GM23338 (cell line): ENCODE measurements at regions not wholly inside any gene's neighbourhood (a gene's known extent, or its start where the extent isn't known, plus 50 kb on each side); places are given as distances from the start of the nearest gene placed in this dataset.

Experiments
- ATAC-seq: fragments of 200-7000 bp; cut with Tn5 transposase; 3 replicates; pipeline ENCODE4 v1.9.1; 2020
- DNase-seq: peaks from one replicate; pipeline ENCODE4 v3.0.0-alpha.2; 2015; ENCODE audit warnings: low spot score
- H2AFZ ChIP-seq: fragments of 200-600 bp; sonication (generic); 2 replicates; pipeline ENCODE4 v1.8.0; 2016; ENCODE audit warnings: antibody characterized with exemption, mild to moderate bottlenecking, moderate library complexity
- H3F3A ChIP-seq: fragments of 200-600 bp; sonication (generic); replicated peaks from 2 replicates; pipeline ENCODE4 v1.8.0; 2017; ENCODE audit warnings: antibody characterized with exemption, mixed run types, low read depth
- H3K27ac ChIP-seq: fragments of 200-600 bp; sonication (generic); 2 replicates; pipeline ENCODE4 v1.6.1; 2016; ENCODE audit warnings: low read depth
- H3K27me3 ChIP-seq: fragments of 200-600 bp; sonication (generic); 2 replicates; pipeline ENCODE4 v1.8.0; 2016; ENCODE audit warnings: mild to moderate bottlenecking, mixed run types, moderate library complexity; ENCODE audit not compliant: insufficient read depth
- H3K36me3 ChIP-seq: fragments of 200-600 bp; sonication (generic); 2 replicates; pipeline ENCODE4 v1.8.0; 2016; ENCODE audit warnings: mild to moderate bottlenecking; ENCODE audit not compliant: insufficient read depth
- H3K4me1 ChIP-seq: fragments of 200-600 bp; sonication (generic); 2 replicates; pipeline ENCODE4 v1.8.0; 2016; ENCODE audit warnings: mild to moderate bottlenecking, moderate library complexity; ENCODE audit not compliant: insufficient read depth
- H3K4me2 ChIP-seq: fragments of 200-600 bp; sonication (generic); 2 replicates; pipeline ENCODE4 v1.7.1; 2017; ENCODE audit warnings: mixed run types
- H3K4me3 ChIP-seq: fragments of 200-600 bp; sonication (generic); 2 replicates; pipeline ENCODE4 v1.6.1; 2016; ENCODE audit warnings: mixed run types
- H3K79me2 ChIP-seq: fragments of 200-600 bp; sonication (generic); replicated peaks from 2 replicates; pipeline ENCODE4 v1.8.0; 2017; ENCODE audit warnings: mild to moderate bottlenecking; ENCODE audit not compliant: insufficient read depth
- H3K9me2 ChIP-seq: fragments of 200-600 bp; sonication (generic); 2 replicates; pipeline ENCODE4 v1.8.0; 2017; ENCODE audit not compliant: insufficient read depth
- H4K20me1 ChIP-seq: fragments of 200-600 bp; sonication (generic); replicated peaks from 2 replicates; pipeline ENCODE4 v1.8.0; 2017; ENCODE audit warnings: mild to moderate bottlenecking; ENCODE audit not compliant: insufficient read depth
- H3K27ac Mint-ChIP-seq: 2 replicates; pipeline ENCODE4 v1.8.0; 2020; ENCODE audit warnings: inconsistent platforms, mild to moderate bottlenecking, moderate library complexity, mixed read lengths
- H3K27me3 Mint-ChIP-seq: 3 replicates; pipeline ENCODE4 v1.8.0; 2022; ENCODE audit warnings: low read depth, mild to moderate bottlenecking, moderate library complexity, mixed read lengths, inconsistent platforms; ENCODE audit not compliant: insufficient read depth, poor library complexity
- H3K36me3 Mint-ChIP-seq: 3 replicates; pipeline ENCODE4 v1.8.0; 2021; ENCODE audit warnings: low read depth, mild to moderate bottlenecking, inconsistent platforms, moderate library complexity, mixed read lengths
- H3K4me1 Mint-ChIP-seq: 3 replicates; pipeline ENCODE4 v1.8.0; 2020; ENCODE audit warnings: mild to moderate bottlenecking, inconsistent platforms, mixed read lengths
- H3K4me3 Mint-ChIP-seq: 3 replicates; pipeline ENCODE4 v1.8.0; 2021; ENCODE audit warnings: moderate library complexity, mild to moderate bottlenecking, inconsistent platforms, mixed read lengths
- H3K9me3 Mint-ChIP-seq: 3 replicates; pipeline ENCODE4 v1.8.0; 2020; ENCODE audit warnings: moderate library complexity, mild to moderate bottlenecking, inconsistent platforms, mixed read lengths
- CREB1 ChIP-seq: fragments of 250-450 bp; sonication (Bioruptor Pico); IDR thresholded peaks from 2 replicates; pipeline ENCODE4 v1.5.0; 2020; ENCODE audit warnings: low read depth, mild to moderate bottlenecking, moderate library complexity
- CTCF ChIP-seq, 2 experiments: fragments of 200-600 bp in 1 of 2; sonication (generic) in 1 of 2; conservative IDR thresholded peaks; 2 replicates each; pipeline versions ENCODE4 v1.5.1 to v1.6.1; 2016 to 2017; ENCODE audit warnings: antibody characterized with exemption in 2 of 2, low read depth in 2 of 2, mild to moderate bottlenecking in 2 of 2, moderate library complexity in 1 of 2
- EZH2 ChIP-seq: fragments of 200-600 bp; sonication (generic); IDR thresholded peaks from one replicate; pipeline ENCODE4 v1.8.0; 2017; ENCODE audit warnings: antibody characterized with exemption, mild to moderate bottlenecking, low read depth; ENCODE audit not compliant: unreplicated experiment
- EZH2phosphoT487 ChIP-seq: fragments of 200-600 bp; sonication (generic); IDR thresholded peaks from one replicate; pipeline ENCODE4 v1.8.1; 2018; ENCODE audit warnings: antibody characterized with exemption; ENCODE audit not compliant: unreplicated experiment
- JUNB ChIP-seq: IDR thresholded peaks from one replicate; pipeline ENCODE4 v1.6.1; 2016; ENCODE audit warnings: antibody characterized with exemption; ENCODE audit not compliant: unreplicated experiment
- NANOG ChIP-seq: IDR thresholded peaks from 2 replicates; pipeline ENCODE4 v1.6.1; 2016; ENCODE audit warnings: antibody characterized with exemption, borderline replicate concordance
- POLR2AphosphoS5 ChIP-seq: IDR thresholded peaks from 2 replicates; pipeline ENCODE4 v1.6.1; 2016; ENCODE audit warnings: antibody characterized with exemption, low read depth
- REST ChIP-seq: IDR thresholded peaks from one replicate; pipeline ENCODE4 v1.6.1; 2018; ENCODE audit warnings: antibody characterized with exemption; ENCODE audit not compliant: unreplicated experiment
- STAT1 ChIP-seq: IDR thresholded peaks from one replicate; pipeline ENCODE4 v1.6.1; 2016; ENCODE audit warnings: antibody characterized with exemption; ENCODE audit not compliant: unreplicated experiment
- ZNF114 ChIP-seq: fragments of 250-450 bp; sonication (Bioruptor Pico); IDR thresholded peaks from 2 replicates; pipeline ENCODE4 v1.5.0; 2020; ENCODE audit warnings: mild to moderate bottlenecking, moderate library complexity
- ZNF331 ChIP-seq: fragments of 250-450 bp; sonication (Bioruptor Pico); IDR thresholded peaks from 2 replicates; pipeline ENCODE4 v1.5.0; 2020; ENCODE audit warnings: low read depth, mild to moderate bottlenecking, moderate library complexity
- ZNF462 ChIP-seq: fragments of 250-450 bp; sonication (Bioruptor Pico); IDR thresholded peaks from 2 replicates; pipeline ENCODE4 v1.5.0; 2020; ENCODE audit warnings: mild to moderate bottlenecking, moderate library complexity
- TF ChIP-seq, protein P1 (sequence below): IDR thresholded peaks from 2 replicates; pipeline ENCODE4 v1.6.1; 2016; ENCODE audit warnings: antibody characterized with exemption

- Histone ChIP-seq H3K4me1 (peaks cover 15% of the 10 kb centered on the region), H3K4me2 (no peak overlapping the region), H3K36me3 (no peaks in the 10 kb centered on the region), H4K20me1 (no peaks in the 10 kb centered on the region), H2AFZ (no peak overlapping the region), H3K9me2 (peaks cover 8% of the 10 kb centered on the region; the same call in 1 of the 2 replicates), H3K4me3 (no peak overlapping the region), H3K27ac (no peak overlapping the region), H3F3A (no peaks in the 10 kb centered on the region), H3K27me3 (no peaks in the 10 kb centered on the region), H3K79me2 (no peaks in the 10 kb centered on the region)
- Mint-ChIP-seq H3K4me3 (no peak overlapping the region), H3K27me3 (no peaks in the 10 kb centered on the region), H3K36me3 (peaks cover 4% of the 10 kb centered on the region; the same call in 1 of the 3 replicates), H3K9me3 (no peaks in the 10 kb centered on the region; the same call in 1 of the 3 replicates), H3K27ac (no peak overlapping the region), H3K4me1 (peaks cover 33% of the 10 kb centered on the region)
- DNase-seq (no peak), ATAC-seq (no peak)
- TF ChIP-seq EZH2 (no peak), CREB1 (CRISPR knock-in tag) (no peak), ZNF114 (CRISPR knock-in tag) (no peak), ZNF331 (no peak), ZNF462 (CRISPR knock-in tag) (no peak), JUNB (no peak), REST (no peak), STAT1 (no peak), EZH2phosphoT487 (no peak), NANOG (no peak), CTCF (conservative IDR thresholded peaks at IDR 0.05; ENCODE audit: low read depth in 2 of 2) (no peak), POLR2AphosphoS5 (no peak)
- TF ChIP-seq, protein P1, sequence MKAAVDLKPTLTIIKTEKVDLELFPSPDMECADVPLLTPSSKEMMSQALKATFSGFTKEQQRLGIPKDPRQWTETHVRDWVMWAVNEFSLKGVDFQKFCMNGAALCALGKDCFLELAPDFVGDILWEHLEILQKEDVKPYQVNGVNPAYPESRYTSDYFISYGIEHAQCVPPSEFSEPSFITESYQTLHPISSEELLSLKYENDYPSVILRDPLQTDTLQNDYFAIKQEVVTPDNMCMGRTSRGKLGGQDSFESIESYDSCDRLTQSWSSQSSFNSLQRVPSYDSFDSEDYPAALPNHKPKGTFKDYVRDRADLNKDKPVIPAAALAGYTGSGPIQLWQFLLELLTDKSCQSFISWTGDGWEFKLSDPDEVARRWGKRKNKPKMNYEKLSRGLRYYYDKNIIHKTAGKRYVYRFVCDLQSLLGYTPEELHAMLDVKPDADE, result no peak
Observed at GRCh38 chr1:194533641-194534040, 1347.2 kb upstream of the B3GALT2 start.
